ENCODE measurements at regions not wholly inside any gene's neighbourhood (a gene's known extent, or its start where the extent isn't known, plus 50 kb on each side); places are given as distances from the start of the nearest gene placed in this dataset.
"Not testable (repeated sequence)": the region's sequence is repeated elsewhere in the genome, so short reads cannot be mapped to it uniquely, and the experiment has no call there.

DNA sequence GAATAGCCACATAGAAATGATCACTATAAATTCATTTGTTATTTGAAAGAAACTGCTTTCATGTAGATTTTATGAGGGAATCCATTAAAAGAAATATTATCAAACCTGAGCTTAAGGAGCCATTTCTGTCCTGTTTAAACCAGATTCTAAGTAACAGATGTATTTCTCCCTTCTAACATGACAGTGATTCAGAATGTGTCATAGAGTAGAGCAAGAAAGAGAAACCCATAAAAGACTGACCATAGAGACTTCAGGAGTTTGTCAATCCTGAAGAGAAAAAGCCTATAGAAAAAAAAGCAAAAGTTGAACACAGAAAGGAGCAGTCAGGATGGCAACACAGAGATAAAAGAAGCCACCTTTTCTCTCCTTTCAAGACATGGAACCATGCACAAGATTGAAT is 390.6 kb downstream of the PRIM2 start:
- DNase-seq (ENCODE audit: low read depth in 2 of 2): not testable (repeated sequence)

DNA sequence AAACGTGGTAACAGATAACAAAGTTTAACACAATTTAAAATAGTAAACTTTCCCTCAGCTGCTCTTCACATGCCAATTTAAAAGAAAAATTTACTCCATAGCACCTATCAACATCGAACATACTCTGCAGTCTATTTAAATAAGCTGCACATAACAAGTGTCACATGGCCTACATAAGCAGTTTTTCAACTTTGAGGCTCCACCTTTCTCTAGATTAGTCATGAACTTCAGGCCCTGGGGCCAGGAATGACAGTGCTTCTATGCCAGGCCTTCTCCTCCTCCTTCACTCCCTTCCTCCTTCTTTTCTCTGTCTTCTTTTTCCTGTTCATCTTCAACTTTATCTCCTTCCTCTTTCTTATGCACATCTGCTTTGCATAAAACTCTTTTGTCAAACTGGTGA is 405.1 kb downstream of the PRIM2 start:
- DNase-seq (ENCODE audit: low read depth in 2 of 2): not testable (repeated sequence)

DNA sequence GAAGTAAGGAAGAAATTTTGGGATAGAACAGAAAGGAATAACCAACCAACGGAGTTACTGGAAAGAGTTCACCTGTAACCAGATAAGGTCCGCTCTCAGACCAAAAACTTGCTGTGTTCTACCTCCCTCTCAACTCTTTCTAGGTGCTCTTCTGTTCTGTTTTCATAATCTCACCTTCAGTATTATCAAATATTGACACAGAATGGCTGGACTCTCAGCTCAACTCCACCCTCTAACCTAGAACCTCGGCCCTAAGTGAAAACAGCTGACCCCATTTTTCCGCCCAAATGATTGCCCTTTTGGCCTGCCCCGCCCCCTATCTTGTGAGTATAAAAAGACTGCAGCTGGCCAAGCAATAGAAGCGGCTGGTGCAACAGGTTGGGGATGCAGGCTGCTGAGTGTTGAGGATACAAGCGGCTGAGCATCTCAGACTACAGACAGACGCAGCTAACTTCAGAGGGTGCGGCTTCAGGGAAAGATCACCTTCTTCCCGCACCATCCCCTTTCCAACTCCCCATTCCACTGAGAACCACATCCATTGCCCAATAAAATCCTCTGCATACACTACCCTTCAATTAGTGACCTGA is 406.5 kb downstream of the PRIM2 start:
- not testable (repeated sequence) for DNase-seq (ENCODE audit: low read depth in 2 of 2)

GRCh38 chr6:57729407-57729806 is 412.0 kb downstream of the PRIM2 start:
- DNase-seq (ENCODE audit: low read depth in 2 of 2): not testable (repeated sequence)

- DNase-seq (ENCODE audit: low read depth in 2 of 2): not testable (repeated sequence)
Observed at GRCh38 chr6:57730726-57731125, 413.3 kb downstream of the PRIM2 start.

GRCh38 chr6:57747716-57748115 is 430.3 kb downstream of the PRIM2 start:
- not testable (repeated sequence) for DNase-seq (ENCODE audit: low read depth in 2 of 2)

- not testable (repeated sequence) for DNase-seq (ENCODE audit: low read depth in 2 of 2)
Observed at GRCh38 chr6:57759850-57760249, 442.4 kb downstream of the PRIM2 start.

- not testable (repeated sequence) for DNase-seq (ENCODE audit: low read depth in 2 of 2)
Observed at GRCh38 chr6:57792720-57793397, 475.4 kb downstream of the PRIM2 start.

- not testable (repeated sequence) for DNase-seq (ENCODE audit: low read depth in 2 of 2)
Observed at GRCh38 chr6:57793398-57793762, 475.9 kb downstream of the PRIM2 start.

GRCh38 chr6:57799703-57800479 is 482.5 kb downstream of the PRIM2 start:
- DNase-seq (ENCODE audit: low read depth in 2 of 2): peak; percentile 13

- DNase-seq (ENCODE audit: low read depth in 2 of 2): not testable (repeated sequence)
Observed at GRCh38 chr6:57808581-57808980, 491.2 kb downstream of the PRIM2 start.

- not testable (repeated sequence) for DNase-seq (ENCODE audit: low read depth in 2 of 2)
Observed at GRCh38 chr6:57809454-57809853, 492.0 kb downstream of the PRIM2 start.

GRCh38 chr6:57813271-57814075 is 496.0 kb downstream of the PRIM2 start:
- DNase-seq (ENCODE audit: low read depth in 2 of 2): not testable (repeated sequence)

- DNase-seq (ENCODE audit: low read depth in 2 of 2): not testable (repeated sequence)
Observed at GRCh38 chr6:57815826-57816225, 498.4 kb downstream of the PRIM2 start.

GRCh38 chr6:57821325-57821724 is 503.9 kb downstream of the PRIM2 start:
- not testable (repeated sequence) for DNase-seq (ENCODE audit: low read depth in 2 of 2)

DNA sequence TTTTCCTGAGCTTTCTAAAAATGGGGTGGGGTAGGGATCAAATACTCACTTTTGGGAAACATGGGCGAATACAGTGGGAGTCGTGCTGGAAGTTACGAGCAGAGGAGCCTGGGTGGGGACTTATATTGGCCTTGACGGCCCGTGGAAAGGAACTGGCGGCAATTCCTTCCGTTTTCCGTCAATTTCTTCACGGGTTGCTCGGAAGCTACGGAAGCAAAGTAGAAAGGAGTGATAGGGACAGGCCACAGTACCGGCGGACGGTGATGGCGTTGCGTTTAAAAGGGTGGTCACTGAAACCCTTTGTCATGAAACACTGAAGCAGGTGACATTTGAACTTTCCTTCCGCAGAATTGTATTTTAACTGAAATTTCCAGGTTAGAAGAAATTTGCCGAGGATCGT is 505.0 kb downstream of the PRIM2 start:
- not testable (repeated sequence) for DNase-seq (ENCODE audit: low read depth in 2 of 2)

GRCh38 chr6:57822896-57823358 is 505.5 kb downstream of the PRIM2 start:
- no peak for DNase-seq (ENCODE audit: low read depth in 2 of 2)

DNA sequence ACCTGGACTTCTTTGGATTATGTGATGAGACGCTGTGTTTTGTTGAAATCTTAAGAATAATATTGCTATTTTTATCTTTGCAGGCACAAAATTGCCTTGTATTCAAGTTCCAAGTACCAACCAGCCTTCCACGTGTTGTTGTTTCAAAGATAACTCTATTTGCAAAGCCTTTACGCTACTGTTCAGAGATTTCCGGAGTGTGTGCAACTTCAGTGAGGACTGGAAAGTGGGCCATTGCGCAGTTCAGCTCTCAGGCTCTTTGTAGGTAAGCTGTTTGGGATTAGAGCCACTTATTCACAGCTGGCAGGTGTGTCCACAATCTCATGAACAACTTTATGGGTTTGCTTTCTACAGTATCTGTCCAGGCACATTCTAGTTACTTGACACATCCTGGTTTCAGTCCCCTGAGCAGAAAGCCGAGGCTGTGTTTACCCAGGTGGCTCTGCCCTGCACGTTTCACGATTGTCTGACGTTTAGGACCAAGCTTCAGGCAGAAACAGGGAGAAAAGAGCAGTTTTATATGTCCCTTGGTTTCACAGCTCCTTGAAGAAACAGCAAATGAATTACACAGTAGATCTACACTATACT is 520.3 kb downstream of the PRIM2 start:
- not testable (repeated sequence) for DNase-seq (ENCODE audit: low read depth in 2 of 2)

GRCh38 chr6:57841551-57841950 is 524.1 kb downstream of the PRIM2 start:
- not testable (repeated sequence) for DNase-seq (ENCODE audit: low read depth in 2 of 2)

GRCh38 chr6:57853745-57854407 is 536.4 kb downstream of the PRIM2 start:
- not testable (repeated sequence) for DNase-seq (ENCODE audit: low read depth in 2 of 2)

Measured in fibroblast of skin of left quadriceps (primary cell).